ENCODE measurements at regions not wholly inside any gene's neighbourhood (a gene's known extent, or its start where the extent isn't known, plus 50 kb on each side); places are given as distances from the start of the nearest gene placed in this dataset.

- TF ChIP-seq POLR2A (IDR thresholded peaks at IDR 0.05; ENCODE audit: low read depth, low read length) (no peak), SPI1 (IDR thresholded peaks at IDR 0.05; ENCODE audit: low read depth, low read length) (no peak), POLR2AphosphoS5 (IDR thresholded peaks at IDR 0.05; ENCODE audit: low read depth, low read length) (no peak), TAF1 (IDR thresholded peaks at IDR 0.05; ENCODE audit: low read depth, low read length) (no peak), POU2F2 (IDR thresholded peaks at IDR 0.05; ENCODE audit: low read depth, low read length) (no peak), PAX5 (IDR thresholded peaks at IDR 0.05; ENCODE audit: insufficient read depth, low read length, severe bottlenecking) (no peak)
Measured at GRCh38 chr1:208604295-208604694, 360.1 kb upstream of the PLXNA2 start.

Data from GM12891 (cell line).